ENCODE measurements at regions not wholly inside any gene's neighbourhood (a gene's known extent, or its start where the extent isn't known, plus 50 kb on each side); places are given as distances from the start of the nearest gene placed in this dataset.

GRCh38 chr2:219699440-219699821 lies 72.0 kb downstream of the SLC4A3 start:
- Histone ChIP-seq H3K27ac (no peak overlapping the region), H3K27me3 (peaks cover 4% of the 10 kb centered on the region), H3K36me3 (replicated peaks in 1 of 2) (no peaks in the 10 kb centered on the region), H3K4me1 (replicated peaks in 1 of 2) (no peaks in the 10 kb centered on the region), H3K4me3 (no peak overlapping the region), H3K9me3 (replicated peaks in 1 of 3) (no peaks in the 10 kb centered on the region)
- DNase-seq = no peak
- WGBS, 4 donors = 81 to 88% (median 83%) methylated on average over 8 of the region's 8 CpGs
- TF ChIP-seq POLR2A (IDR thresholded peaks at IDR 0.05) = no peak
- intact Hi-C loops (cut with DNase I) = no loop called here

DNA sequence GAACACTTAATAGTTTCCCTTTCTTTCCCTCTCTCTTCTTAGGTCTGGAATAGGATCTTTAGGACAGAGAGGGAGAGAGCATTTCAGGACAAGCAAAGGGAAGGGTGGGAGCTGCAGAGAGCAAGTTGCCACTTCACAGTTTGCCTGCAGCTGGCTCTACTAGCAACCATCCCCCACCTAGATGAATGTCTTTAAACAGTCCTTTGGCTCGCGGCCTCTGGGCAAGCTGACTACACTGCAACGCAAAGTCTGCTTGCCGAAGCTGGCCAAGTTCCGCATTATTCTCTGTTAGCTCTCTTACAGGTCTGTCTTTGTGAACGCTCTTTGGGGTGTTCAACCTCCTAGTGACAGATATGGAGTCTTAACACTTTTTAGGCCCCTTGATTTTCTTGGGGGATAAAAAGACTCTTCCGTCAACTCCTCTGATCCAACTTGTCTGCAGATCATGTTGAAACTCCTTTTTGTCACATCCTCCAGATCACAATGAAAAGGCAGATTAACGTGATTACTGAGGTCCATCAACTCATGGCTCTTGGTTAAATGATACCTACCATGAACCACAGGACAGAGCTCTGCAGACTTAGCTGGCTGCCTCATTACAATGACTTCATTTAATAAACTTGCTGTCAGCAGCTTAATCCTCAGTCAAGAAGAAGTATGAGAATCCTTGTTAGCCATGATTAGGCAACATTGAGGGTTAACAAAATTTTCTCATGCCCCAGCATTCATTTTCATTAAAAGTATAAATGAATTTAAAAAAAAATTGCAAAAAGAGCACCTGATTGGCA lies 74.6 kb downstream of the SLC4A3 start:
- Histone ChIP-seq H3K4me1 (replicated peaks in 1 of 2) (no peaks in the 10 kb centered on the region), H3K9me3 (replicated peaks in 1 of 3) (no peaks in the 10 kb centered on the region), H3K27me3 (peaks cover 4% of the 10 kb centered on the region), H3K4me3 (no peak overlapping the region), H3K36me3 (replicated peaks in 1 of 2) (no peaks in the 10 kb centered on the region), H3K27ac (no peak overlapping the region)
- WGBS, 4 donors = 68 to 77% (median 71%) methylated on average over 8 of the region's 8 CpGs
- no peak for TF ChIP-seq POLR2A (IDR thresholded peaks at IDR 0.05)
- TF ChIP-seq, protein P1, sequence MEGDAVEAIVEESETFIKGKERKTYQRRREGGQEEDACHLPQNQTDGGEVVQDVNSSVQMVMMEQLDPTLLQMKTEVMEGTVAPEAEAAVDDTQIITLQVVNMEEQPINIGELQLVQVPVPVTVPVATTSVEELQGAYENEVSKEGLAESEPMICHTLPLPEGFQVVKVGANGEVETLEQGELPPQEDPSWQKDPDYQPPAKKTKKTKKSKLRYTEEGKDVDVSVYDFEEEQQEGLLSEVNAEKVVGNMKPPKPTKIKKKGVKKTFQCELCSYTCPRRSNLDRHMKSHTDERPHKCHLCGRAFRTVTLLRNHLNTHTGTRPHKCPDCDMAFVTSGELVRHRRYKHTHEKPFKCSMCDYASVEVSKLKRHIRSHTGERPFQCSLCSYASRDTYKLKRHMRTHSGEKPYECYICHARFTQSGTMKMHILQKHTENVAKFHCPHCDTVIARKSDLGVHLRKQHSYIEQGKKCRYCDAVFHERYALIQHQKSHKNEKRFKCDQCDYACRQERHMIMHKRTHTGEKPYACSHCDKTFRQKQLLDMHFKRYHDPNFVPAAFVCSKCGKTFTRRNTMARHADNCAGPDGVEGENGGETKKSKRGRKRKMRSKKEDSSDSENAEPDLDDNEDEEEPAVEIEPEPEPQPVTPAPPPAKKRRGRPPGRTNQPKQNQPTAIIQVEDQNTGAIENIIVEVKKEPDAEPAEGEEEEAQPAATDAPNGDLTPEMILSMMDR (IDR thresholded peaks at IDR 0.05) = no peak
- DNase-seq = no peak
- intact Hi-C loops (cut with DNase I) = no loop called here

DNA sequence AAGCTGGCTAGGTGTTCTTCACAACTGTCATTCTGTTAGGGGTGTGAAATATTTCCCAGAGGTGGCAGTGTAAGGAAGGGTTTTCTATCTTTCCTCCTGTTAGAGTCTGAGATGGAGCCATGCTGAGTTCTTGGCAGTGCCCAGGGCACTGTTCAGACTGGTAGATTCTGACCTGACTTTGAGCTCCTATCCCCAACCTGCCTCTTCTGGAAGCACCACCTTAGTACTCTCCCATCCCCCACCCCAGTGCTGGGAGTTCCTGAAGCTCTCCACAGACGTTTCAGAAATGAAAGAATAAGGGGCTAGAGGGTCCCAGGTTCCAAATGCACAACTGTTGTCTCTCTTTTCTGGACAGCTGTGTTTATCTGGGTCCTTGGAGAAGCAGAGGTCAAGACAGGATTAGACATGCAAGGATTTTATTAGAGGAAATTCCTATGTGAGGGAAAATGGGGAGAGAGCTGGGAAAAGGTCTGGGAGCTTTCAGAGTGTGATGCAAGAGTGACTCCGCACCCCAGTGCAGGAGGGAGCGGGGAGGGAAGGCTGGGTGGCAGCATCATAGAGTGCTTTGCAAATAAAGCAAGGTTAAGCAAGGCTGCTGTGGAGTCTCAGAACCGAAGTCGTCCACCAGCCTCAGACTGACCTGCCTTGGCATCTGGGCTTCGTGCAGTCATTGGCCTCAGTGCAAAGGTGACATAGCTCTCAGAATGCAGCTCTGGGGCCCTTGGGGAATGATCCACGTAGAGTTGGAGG lies 75.5 kb downstream of the SLC4A3 start:
- intact Hi-C loops (cut with DNase I) = no loop called here
- no peak for TF ChIP-seq POLR2A (IDR thresholded peaks at IDR 0.05)
- TF ChIP-seq, protein P1 (IDR thresholded peaks at IDR 0.05) = no peak
- no peak for DNase-seq
- Histone ChIP-seq H3K9me3 (replicated peaks in 1 of 3) (no peaks in the 10 kb centered on the region), H3K27ac (no peak overlapping the region), H3K4me3 (no peak overlapping the region), H3K36me3 (replicated peaks in 1 of 2) (no peaks in the 10 kb centered on the region), H3K27me3 (peaks cover 4% of the 10 kb centered on the region), H3K4me1 (replicated peaks in 1 of 2) (no peaks in the 10 kb centered on the region)
- 44 to 69% (median 61%) methylated on average over 7 of the region's 7 CpGs for WGBS, 4 donors

- intact Hi-C loops (cut with DNase I) = no loop called here
- peaks cover 4% of the 10 kb centered on the region for H3K27me3 ChIP-seq
- H3K36me3 ChIP-seq (replicated peaks in 1 of 2) = no peaks in the 10 kb centered on the region
- no peak overlapping the region for H3K4me3 ChIP-seq
- TF ChIP-seq, protein P1 (IDR thresholded peaks at IDR 0.05) = no peak
- TF ChIP-seq POLR2A (IDR thresholded peaks at IDR 0.05) = no peak
- 83 to 92% (median 85%) methylated on average over 2 of the region's 2 CpGs for WGBS, 4 donors
- H3K4me1 ChIP-seq (replicated peaks in 1 of 2) = no peaks in the 10 kb centered on the region
- DNase-seq = no peak
- H3K9me3 ChIP-seq (replicated peaks in 1 of 3) = no peaks in the 10 kb centered on the region
- no peak overlapping the region for H3K27ac ChIP-seq
Observed at GRCh38 chr2:219704878-219705277, 77.4 kb downstream of the SLC4A3 start.
